ENCODE measurements at regions not wholly inside any gene's neighbourhood (a gene's known extent, or its start where the extent isn't known, plus 50 kb on each side); places are given as distances from the start of the nearest gene placed in this dataset.
"Not testable (repeated sequence)": the region's sequence is repeated elsewhere in the genome, so short reads cannot be mapped to it uniquely, and the experiment has no call there.

DNA sequence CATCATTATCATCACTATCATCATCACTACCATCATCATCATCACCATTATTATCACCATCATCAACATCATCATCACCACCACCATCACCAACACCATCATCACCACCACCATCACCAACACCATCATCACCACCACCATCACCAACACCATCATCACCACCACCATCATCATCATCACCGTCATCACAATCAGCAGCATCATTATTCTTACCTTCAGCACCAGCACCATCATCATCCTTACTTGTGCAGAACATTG lies 155.2 kb downstream of the ACTR3B start:
- not testable (repeated sequence) for TF ChIP-seq EZH2phosphoT487 (IDR thresholded peaks at IDR 0.05)
- TF ChIP-seq, protein P1, sequence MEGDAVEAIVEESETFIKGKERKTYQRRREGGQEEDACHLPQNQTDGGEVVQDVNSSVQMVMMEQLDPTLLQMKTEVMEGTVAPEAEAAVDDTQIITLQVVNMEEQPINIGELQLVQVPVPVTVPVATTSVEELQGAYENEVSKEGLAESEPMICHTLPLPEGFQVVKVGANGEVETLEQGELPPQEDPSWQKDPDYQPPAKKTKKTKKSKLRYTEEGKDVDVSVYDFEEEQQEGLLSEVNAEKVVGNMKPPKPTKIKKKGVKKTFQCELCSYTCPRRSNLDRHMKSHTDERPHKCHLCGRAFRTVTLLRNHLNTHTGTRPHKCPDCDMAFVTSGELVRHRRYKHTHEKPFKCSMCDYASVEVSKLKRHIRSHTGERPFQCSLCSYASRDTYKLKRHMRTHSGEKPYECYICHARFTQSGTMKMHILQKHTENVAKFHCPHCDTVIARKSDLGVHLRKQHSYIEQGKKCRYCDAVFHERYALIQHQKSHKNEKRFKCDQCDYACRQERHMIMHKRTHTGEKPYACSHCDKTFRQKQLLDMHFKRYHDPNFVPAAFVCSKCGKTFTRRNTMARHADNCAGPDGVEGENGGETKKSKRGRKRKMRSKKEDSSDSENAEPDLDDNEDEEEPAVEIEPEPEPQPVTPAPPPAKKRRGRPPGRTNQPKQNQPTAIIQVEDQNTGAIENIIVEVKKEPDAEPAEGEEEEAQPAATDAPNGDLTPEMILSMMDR (IDR thresholded peaks at IDR 0.05), result not testable (repeated sequence)

Measured in neural progenitor cell (in vitro differentiated cells).